PC-3 (cell line): ENCODE measurements at regions not wholly inside any gene's neighbourhood (a gene's known extent, or its start where the extent isn't known, plus 50 kb on each side); places are given as distances from the start of the nearest gene placed in this dataset.

Experiments
- ATAC-seq: fragments of 200-7000 bp; cut with Tn5 transposase; 2 replicates; pipeline ENCODE4 v1.9.1; 2020; ENCODE audit warnings: mild to moderate bottlenecking, moderate library complexity
- BruUV-seq: library from RNA; stranded (reverse); fragments of 400-500 nt; replicated peaks from 2 replicates; lab custom pipeline; 2021; lab: Mats Ljungman, UMichigan
- CTCF ChIA-PET: fragments of 300-600 bp; sonication (Branson Sonifier 250); formaldehyde crosslinking; loops from one replicate; lab custom pipeline; 2022; ENCODE audit warnings: antibody characterized with exemption; lab: Charles Lee
- POLR2A ChIA-PET: fragments of 300-600 bp; sonication (Branson Sonifier 250); formaldehyde crosslinking; loops from one replicate; lab custom pipeline; 2022; ENCODE audit warnings: antibody characterized with exemption; ENCODE audit not compliant: unreplicated experiment; lab: Charles Lee
- DNase-seq: peaks from one replicate; pipeline ENCODE4 v3.0.0-alpha.2; 2015
- H2AFZ ChIP-seq: fragments of 300-600 bp; sonication (generic); 2 replicates; pipeline ENCODE4 v1.6.0; 2016; ENCODE audit warnings: antibody characterized with exemption, low read length
- H3F3A ChIP-seq: fragments of 300-600 bp; sonication (generic); one replicate; pipeline ENCODE4 v1.6.0; 2017; ENCODE audit warnings: antibody characterized with exemption, low read length, control low read depth, mild to moderate bottlenecking; ENCODE audit not compliant: unreplicated experiment
- H3K27ac ChIP-seq: fragments of 300-600 bp; sonication (generic); 2 replicates; pipeline ENCODE4 v1.5.1; 2016; ENCODE audit warnings: mild to moderate bottlenecking, low read length
- H3K27me3 ChIP-seq: fragments of 300-600 bp; sonication (generic); 2 replicates; pipeline ENCODE4 v1.6.1; 2016; ENCODE audit warnings: low read length, mixed read lengths
- H3K36me3 ChIP-seq: fragments of 300-600 bp; sonication (generic); 2 replicates; pipeline ENCODE4 v1.6.1; 2016; ENCODE audit warnings: low read depth, mixed run types, low read length, mixed read lengths
- H3K4me1 ChIP-seq: fragments of 300-600 bp; sonication (generic); 2 replicates; pipeline ENCODE4 v1.5.1; 2016; ENCODE audit warnings: low read length; ENCODE audit not compliant: insufficient read depth
- H3K4me2 ChIP-seq: fragments of 300-600 bp; sonication (generic); 2 replicates; pipeline ENCODE4 v1.6.0; 2016; ENCODE audit warnings: low read length
- H3K4me3 ChIP-seq: fragments of 300-600 bp; sonication (generic); 2 replicates; pipeline ENCODE4 v1.5.1; 2016; ENCODE audit warnings: mild to moderate bottlenecking, low read length, mixed read lengths
- H3K79me2 ChIP-seq: fragments of 300-600 bp; sonication (generic); 2 replicates; pipeline ENCODE4 v1.6.1; 2017; ENCODE audit warnings: low read length, mixed read lengths
- H3K9ac ChIP-seq: fragments of 300-600 bp; sonication (generic); 2 replicates; pipeline ENCODE4 v1.6.0; 2016; ENCODE audit warnings: mild to moderate bottlenecking, low read length
- H3K9me2 ChIP-seq: fragments of 300-600 bp; sonication (generic); replicated peaks from 2 replicates; pipeline ENCODE4 v1.6.1; 2016; ENCODE audit warnings: mixed run types, low read length, mixed read lengths
- H3K9me3 ChIP-seq: fragments of 300-600 bp; sonication (generic); 2 replicates; pipeline ENCODE4 v1.6.1; 2016; ENCODE audit warnings: low read length, mixed read lengths
- H4K20me1 ChIP-seq: fragments of 300-600 bp; sonication (generic); 2 replicates; pipeline ENCODE4 v1.6.1; 2016; ENCODE audit warnings: low read length, mixed read lengths
- CTCF ChIP-seq: fragments of 300-600 bp; sonication (generic); conservative IDR thresholded peaks from 2 replicates; pipeline ENCODE4 v1.5.1; 2017; ENCODE audit warnings: antibody characterized with exemption, low read depth, mild to moderate bottlenecking, low read length
- EZH2 ChIP-seq: fragments of 300-600 bp; sonication (generic); IDR thresholded peaks from one replicate; pipeline ENCODE4 v1.6.1; 2017; ENCODE audit warnings: antibody characterized with exemption, mild to moderate bottlenecking, low read length; ENCODE audit not compliant: unreplicated experiment
- EZH2phosphoT487 ChIP-seq: fragments of 300-600 bp; sonication (generic); IDR thresholded peaks from 2 replicates; pipeline ENCODE4 v1.6.1; 2018; ENCODE audit warnings: mild to moderate bottlenecking, antibody characterized with exemption, low read length, borderline replicate concordance
- intact Hi-C: fragments of 100-400 bp; cut with micrococcal nuclease; formaldehyde crosslinking; loops from 2 replicates; pipeline ENCODE4 v1.9.0; 2023

- no peaks in the 10 kb centered on the region for H4K20me1 ChIP-seq
- H3K4me3 ChIP-seq: no peak overlapping the region
- intact Hi-C loops: loop anchor here (2.0 to 10.0 kb wide), 4 partner anchors 111 to 439 kb away; no protein-coding TSS in a partner anchor
- no peaks in the 10 kb centered on the region for H3F3A ChIP-seq
- DNase-seq (no peak), ATAC-seq (no peak)
- ChIA-PET POLR2A (no interaction called here), CTCF (interaction anchor here (1.1 kb wide), 1 partner anchor 139 kb away, joined by 3 read pairs; the partner anchor contains the start of gene ARL4A)
- H3K27ac ChIP-seq: no peak overlapping the region
- H3K9ac ChIP-seq: no peak overlapping the region
- H2AFZ ChIP-seq: no peak overlapping the region
- no peak overlapping the region for H3K4me2 ChIP-seq
- no TSS peak for BruUV-seq
- no peaks in the 10 kb centered on the region for H3K27me3 ChIP-seq
- no peaks in the 10 kb centered on the region for H3K9me2 ChIP-seq
- H3K9me3 ChIP-seq: no peaks in the 10 kb centered on the region
- peaks cover 16% of the 10 kb centered on the region for H3K4me1 ChIP-seq
- H3K79me2 ChIP-seq: no peaks in the 10 kb centered on the region
- TF ChIP-seq EZH2phosphoT487 (no peak), CTCF (no peak), EZH2 (no peak)
- no peaks in the 10 kb centered on the region for H3K36me3 ChIP-seq
These were observed 138.6 kb downstream of the ARL4A start for GRCh38 chr7:12826079-12826478.

- no peak overlapping the region for H3K4me3 ChIP-seq
- no peaks in the 10 kb centered on the region for H3K36me3 ChIP-seq
- H3F3A ChIP-seq: no peaks in the 10 kb centered on the region
- H3K79me2 ChIP-seq: no peaks in the 10 kb centered on the region
- ATAC-seq (peak; percentile 91), DNase-seq (peak; percentile 69)
- H3K27ac ChIP-seq: peak overlapping the region; percentile 58
- H3K9me2 ChIP-seq: no peaks in the 10 kb centered on the region
- TF ChIP-seq EZH2phosphoT487: no peak
- no peak for TF ChIP-seq CTCF
- no peak for TF ChIP-seq EZH2
- H3K9me3 ChIP-seq: no peaks in the 10 kb centered on the region
- H3K9ac ChIP-seq: no peak overlapping the region
- no peak overlapping the region for H2AFZ ChIP-seq
- ChIA-PET CTCF (no interaction called here), POLR2A (no interaction called here)
- H4K20me1 ChIP-seq: no peaks in the 10 kb centered on the region
- H3K4me1 ChIP-seq: peaks cover 16% of the 10 kb centered on the region
- intact Hi-C loops: loop anchor here (1.0 to 10.0 kb wide), 7 partner anchors 24 to 437 kb away; partner anchors contain the start of gene ARL4A
- peak overlapping the region; percentile 30 for H3K4me2 ChIP-seq
- H3K27me3 ChIP-seq: no peaks in the 10 kb centered on the region
- no TSS peak for BruUV-seq
These were observed 139.9 kb downstream of the ARL4A start for GRCh38 chr7:12827219-12827821.

GRCh38 chr7:12827920-12828319, 140.5 kb downstream of the ARL4A start:
- H3F3A ChIP-seq: no peaks in the 10 kb centered on the region
- DNase-seq (peak; percentile 36), ATAC-seq (no peak)
- intact Hi-C loops: loop anchor here (1.0 to 10.0 kb wide), 7 partner anchors 25 to 437 kb away; partner anchors contain the start of gene ARL4A
- H3K27me3 ChIP-seq: no peaks in the 10 kb centered on the region
- ChIA-PET CTCF (no interaction called here), POLR2A (no interaction called here)
- H3K9me2 ChIP-seq: no peaks in the 10 kb centered on the region
- peak overlapping the region; percentile 30 for H3K4me2 ChIP-seq
- BruUV-seq: no TSS peak
- H3K27ac ChIP-seq: peak overlapping the region; percentile 58
- TF ChIP-seq EZH2phosphoT487: no peak
- no peak for TF ChIP-seq EZH2
- TF ChIP-seq CTCF: no peak
- H3K9me3 ChIP-seq: no peaks in the 10 kb centered on the region
- H3K4me1 ChIP-seq: peaks cover 16% of the 10 kb centered on the region
- H3K79me2 ChIP-seq: no peaks in the 10 kb centered on the region
- H3K4me3 ChIP-seq: no peak overlapping the region
- H2AFZ ChIP-seq: no peak overlapping the region
- no peaks in the 10 kb centered on the region for H3K36me3 ChIP-seq
- H4K20me1 ChIP-seq: no peaks in the 10 kb centered on the region
- H3K9ac ChIP-seq: no peak overlapping the region
